Subcutaneous abdominal adipose tissue (tissue), 5 donors: ENCODE measurements at regions not wholly inside any gene's neighbourhood (a gene's known extent, or its start where the extent isn't known, plus 50 kb on each side); places are given as distances from the start of the nearest gene placed in this dataset.

Experiments used
- H3K27ac ChIP-seq: one replicate; pipeline ENCODE4 v1.7.0; 2013; ENCODE audit warnings: low read depth, mild to moderate bottlenecking, inconsistent platforms, low read length, moderate library complexity
- H3K27me3 ChIP-seq, 5 donors: one replicate each; pipeline ENCODE4 v1.7.0; 2013; ENCODE audit warnings: low read length in 5 of 5, inconsistent platforms in 1 of 5; ENCODE audit not compliant: control insufficient read depth in 5 of 5, insufficient read depth in 4 of 5
- H3K36me3 ChIP-seq, 5 donors: one replicate each; pipeline ENCODE4 v1.7.0; 2013; ENCODE audit warnings: low read length in 5 of 5; ENCODE audit not compliant: control insufficient read depth in 5 of 5, insufficient read depth in 5 of 5
- H3K4me1 ChIP-seq, 5 donors: one replicate each; pipeline ENCODE4 v1.7.0; 2013; ENCODE audit warnings: low read length in 5 of 5, mild to moderate bottlenecking in 3 of 5, moderate library complexity in 1 of 5; ENCODE audit not compliant: control insufficient read depth in 5 of 5, insufficient read depth in 5 of 5
- H3K4me3 ChIP-seq, 5 donors: one replicate each; pipeline ENCODE4 v1.7.0; 2013; ENCODE audit warnings: low read length in 5 of 5, low read depth in 1 of 5
- H3K9ac ChIP-seq, 5 donors: one replicate each; pipeline ENCODE4 v1.7.0; 2013; ENCODE audit warnings: low read length in 5 of 5, mild to moderate bottlenecking in 4 of 5, moderate library complexity in 3 of 5
- H3K9me3 ChIP-seq, 5 donors: one replicate each; pipeline ENCODE4 v1.7.0; 2013; ENCODE audit warnings: low read length in 5 of 5; ENCODE audit not compliant: control insufficient read depth in 5 of 5
- donor health status: healthy.
- donor health status: healthy.
- donor health status: healthy.
- donor health status: healthy.
- donor health status: healthy.

- peaks cover 3 to 12% (median 11%) of the 10 kb centered on the region in 5 donors for H3K9me3 ChIP-seq
- H3K27me3 ChIP-seq = no peaks in the 10 kb centered on the region
- H3K9ac ChIP-seq = no peak overlapping the region
- H3K4me1 ChIP-seq = no peaks in the 10 kb centered on the region
- H3K4me3 ChIP-seq = no peak overlapping the region
- no peaks in the 10 kb centered on the region for H3K36me3 ChIP-seq
- H3K27ac ChIP-seq = no peak overlapping the region
These were observed 185.9 kb downstream of the CRPPA start for GRCh38 chr7:16235147-16236114.

- Histone ChIP-seq H3K9ac (no peak overlapping the region), H3K9me3 (peaks cover 11 to 19% (median 17%) of the 10 kb centered on the region in 5 donors), H3K4me1 (no peaks in the 10 kb centered on the region), H3K27ac (no peak overlapping the region), H3K36me3 (no peaks in the 10 kb centered on the region), H3K4me3 (no peak overlapping the region), H3K27me3 (no peaks in the 10 kb centered on the region)
These were observed 186.7 kb downstream of the CRPPA start for GRCh38 chr7:16234493-16235146.

GRCh38 chr7:16233517-16233916, 187.8 kb downstream of the CRPPA start:
- no peak overlapping the region for H3K4me3 ChIP-seq
- H3K27me3 ChIP-seq = no peaks in the 10 kb centered on the region
- H3K4me1 ChIP-seq = no peaks in the 10 kb centered on the region
- H3K9ac ChIP-seq = no peak overlapping the region
- no peak overlapping the region for H3K27ac ChIP-seq
- H3K36me3 ChIP-seq = no peaks in the 10 kb centered on the region
- peaks cover 12 to 29% (median 17%) of the 10 kb centered on the region in 5 donors for H3K9me3 ChIP-seq

- H3K36me3 ChIP-seq = no peaks in the 10 kb centered on the region
- peaks cover 12 to 29% (median 17%) of the 10 kb centered on the region in 5 donors for H3K9me3 ChIP-seq
- H3K27me3 ChIP-seq = no peaks in the 10 kb centered on the region
- H3K4me1 ChIP-seq = no peaks in the 10 kb centered on the region
- no peak overlapping the region for H3K9ac ChIP-seq
- no peak overlapping the region for H3K4me3 ChIP-seq
- no peak overlapping the region for H3K27ac ChIP-seq
These were observed 189.1 kb downstream of the CRPPA start for GRCh38 chr7:16232273-16232672.

GRCh38 chr7:16223963-16224707, 197.2 kb downstream of the CRPPA start:
- H3K36me3 ChIP-seq = no peaks in the 10 kb centered on the region
- H3K9me3 ChIP-seq = peaks cover 0 to 7% (median 0%) of the 10 kb centered on the region in 5 donors
- no peak overlapping the region for H3K9ac ChIP-seq
- H3K27ac ChIP-seq = no peak overlapping the region
- no peaks in the 10 kb centered on the region for H3K4me1 ChIP-seq
- no peaks in the 10 kb centered on the region for H3K27me3 ChIP-seq
- H3K4me3 ChIP-seq = no peak overlapping the region

GRCh38 chr7:16212610-16213009, 208.7 kb downstream of the CRPPA start:
- Histone ChIP-seq H3K36me3 (no peaks in the 10 kb centered on the region), H3K27ac (no peak overlapping the region), H3K4me3 (no peak overlapping the region), H3K9me3 (no peaks in the 10 kb centered on the region), H3K27me3 (no peaks in the 10 kb centered on the region), H3K9ac (no peak overlapping the region), H3K4me1 (no peaks in the 10 kb centered on the region)

- H3K27me3 ChIP-seq = no peaks in the 10 kb centered on the region
- peaks cover 0 to 3% (median 0%) of the 10 kb centered on the region in 5 donors for H3K4me1 ChIP-seq
- H3K9ac ChIP-seq = no peak overlapping the region
- H3K27ac ChIP-seq = no peak overlapping the region
- no peaks in the 10 kb centered on the region for H3K36me3 ChIP-seq
- H3K9me3 ChIP-seq = no peaks in the 10 kb centered on the region
- no peak overlapping the region for H3K4me3 ChIP-seq
These were observed 209.3 kb downstream of the CRPPA start for GRCh38 chr7:16212032-16212431.

- Histone ChIP-seq H3K36me3 (no peaks in the 10 kb centered on the region), H3K27ac (no peak overlapping the region), H3K9me3 (no peaks in the 10 kb centered on the region), H3K4me1 (peaks cover 0 to 3% (median 0%) of the 10 kb centered on the region in 5 donors), H3K9ac (no peak overlapping the region), H3K27me3 (no peaks in the 10 kb centered on the region), H3K4me3 (no peak overlapping the region)
These were observed 209.9 kb downstream of the CRPPA start for GRCh38 chr7:16211402-16211925.

- no peak overlapping the region for H3K9ac ChIP-seq
- H3K4me1 ChIP-seq = peaks cover 0 to 3% (median 0%) of the 10 kb centered on the region in 5 donors
- no peak overlapping the region for H3K4me3 ChIP-seq
- no peak overlapping the region for H3K27ac ChIP-seq
- no peaks in the 10 kb centered on the region for H3K36me3 ChIP-seq
- no peaks in the 10 kb centered on the region for H3K9me3 ChIP-seq
- no peaks in the 10 kb centered on the region for H3K27me3 ChIP-seq
These were observed 211.2 kb downstream of the CRPPA start for GRCh38 chr7:16210171-16210570.
